ENCODE measurements at regions not wholly inside any gene's neighbourhood (a gene's known extent, or its start where the extent isn't known, plus 50 kb on each side); places are given as distances from the start of the nearest gene placed in this dataset.

DNA sequence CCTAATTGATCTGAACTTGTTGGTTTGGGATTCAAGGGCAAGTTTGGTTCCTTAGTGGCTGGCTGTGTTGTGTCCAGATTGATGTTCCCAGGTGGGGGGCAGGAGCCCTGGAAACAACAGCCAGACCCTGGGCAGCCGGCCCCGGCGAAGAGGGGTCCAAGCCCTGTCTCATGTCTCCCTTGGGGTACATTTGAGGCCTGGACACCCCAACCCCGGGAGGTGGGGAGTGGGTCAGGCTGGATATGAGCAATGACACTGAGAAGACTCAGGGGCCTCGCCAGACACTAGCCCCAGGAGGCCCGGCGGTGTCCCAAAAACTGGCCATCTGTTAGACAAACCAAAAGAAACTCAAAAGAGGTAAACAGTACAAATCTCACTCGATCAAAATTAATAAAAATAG is 79.6 kb downstream of the YTHDF1 start:
- TF ChIP-seq, protein P1, sequence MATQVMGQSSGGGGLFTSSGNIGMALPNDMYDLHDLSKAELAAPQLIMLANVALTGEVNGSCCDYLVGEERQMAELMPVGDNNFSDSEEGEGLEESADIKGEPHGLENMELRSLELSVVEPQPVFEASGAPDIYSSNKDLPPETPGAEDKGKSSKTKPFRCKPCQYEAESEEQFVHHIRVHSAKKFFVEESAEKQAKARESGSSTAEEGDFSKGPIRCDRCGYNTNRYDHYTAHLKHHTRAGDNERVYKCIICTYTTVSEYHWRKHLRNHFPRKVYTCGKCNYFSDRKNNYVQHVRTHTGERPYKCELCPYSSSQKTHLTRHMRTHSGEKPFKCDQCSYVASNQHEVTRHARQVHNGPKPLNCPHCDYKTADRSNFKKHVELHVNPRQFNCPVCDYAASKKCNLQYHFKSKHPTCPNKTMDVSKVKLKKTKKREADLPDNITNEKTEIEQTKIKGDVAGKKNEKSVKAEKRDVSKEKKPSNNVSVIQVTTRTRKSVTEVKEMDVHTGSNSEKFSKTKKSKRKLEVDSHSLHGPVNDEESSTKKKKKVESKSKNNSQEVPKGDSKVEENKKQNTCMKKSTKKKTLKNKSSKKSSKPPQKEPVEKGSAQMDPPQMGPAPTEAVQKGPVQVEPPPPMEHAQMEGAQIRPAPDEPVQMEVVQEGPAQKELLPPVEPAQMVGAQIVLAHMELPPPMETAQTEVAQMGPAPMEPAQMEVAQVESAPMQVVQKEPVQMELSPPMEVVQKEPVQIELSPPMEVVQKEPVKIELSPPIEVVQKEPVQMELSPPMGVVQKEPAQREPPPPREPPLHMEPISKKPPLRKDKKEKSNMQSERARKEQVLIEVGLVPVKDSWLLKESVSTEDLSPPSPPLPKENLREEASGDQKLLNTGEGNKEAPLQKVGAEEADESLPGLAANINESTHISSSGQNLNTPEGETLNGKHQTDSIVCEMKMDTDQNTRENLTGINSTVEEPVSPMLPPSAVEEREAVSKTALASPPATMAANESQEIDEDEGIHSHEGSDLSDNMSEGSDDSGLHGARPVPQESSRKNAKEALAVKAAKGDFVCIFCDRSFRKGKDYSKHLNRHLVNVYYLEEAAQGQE (IDR thresholded peaks at IDR 0.05; ENCODE audit: insufficient read depth in 1 of 2, low read depth in 2 of 2, low read length in 1 of 2) = no peak
- TF ChIP-seq, protein P2, sequence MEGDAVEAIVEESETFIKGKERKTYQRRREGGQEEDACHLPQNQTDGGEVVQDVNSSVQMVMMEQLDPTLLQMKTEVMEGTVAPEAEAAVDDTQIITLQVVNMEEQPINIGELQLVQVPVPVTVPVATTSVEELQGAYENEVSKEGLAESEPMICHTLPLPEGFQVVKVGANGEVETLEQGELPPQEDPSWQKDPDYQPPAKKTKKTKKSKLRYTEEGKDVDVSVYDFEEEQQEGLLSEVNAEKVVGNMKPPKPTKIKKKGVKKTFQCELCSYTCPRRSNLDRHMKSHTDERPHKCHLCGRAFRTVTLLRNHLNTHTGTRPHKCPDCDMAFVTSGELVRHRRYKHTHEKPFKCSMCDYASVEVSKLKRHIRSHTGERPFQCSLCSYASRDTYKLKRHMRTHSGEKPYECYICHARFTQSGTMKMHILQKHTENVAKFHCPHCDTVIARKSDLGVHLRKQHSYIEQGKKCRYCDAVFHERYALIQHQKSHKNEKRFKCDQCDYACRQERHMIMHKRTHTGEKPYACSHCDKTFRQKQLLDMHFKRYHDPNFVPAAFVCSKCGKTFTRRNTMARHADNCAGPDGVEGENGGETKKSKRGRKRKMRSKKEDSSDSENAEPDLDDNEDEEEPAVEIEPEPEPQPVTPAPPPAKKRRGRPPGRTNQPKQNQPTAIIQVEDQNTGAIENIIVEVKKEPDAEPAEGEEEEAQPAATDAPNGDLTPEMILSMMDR (IDR thresholded peaks at IDR 0.05) = no peak
- TF ChIP-seq POLR2AphosphoS5 (IDR thresholded peaks at IDR 0.05; ENCODE audit: low read depth, low read length) = no peak
- TF ChIP-seq SIN3A (IDR thresholded peaks at IDR 0.05; ENCODE audit: borderline replicate concordance, insufficient read depth, low read depth, low read length) = no peak
- no peak for TF ChIP-seq TCF7L2 (IDR thresholded peaks at IDR 0.05; ENCODE audit: low read depth, low read length)
